GM12891 (cell line): ENCODE measurements at regions not wholly inside any gene's neighbourhood (a gene's known extent, or its start where the extent isn't known, plus 50 kb on each side); places are given as distances from the start of the nearest gene placed in this dataset.

Experiments
- PAX5 ChIP-seq: IDR thresholded peaks from 2 replicates; pipeline ENCODE4 v1.6.1; 2011; ENCODE audit warnings: low read length, moderate library complexity, mild to moderate bottlenecking; ENCODE audit not compliant: insufficient read depth, severe bottlenecking
- POLR2A ChIP-seq: IDR thresholded peaks from 2 replicates; pipeline ENCODE4 v1.6.1; 2011; ENCODE audit warnings: low read depth, low read length, control low read depth
- POLR2AphosphoS5 ChIP-seq: IDR thresholded peaks from 2 replicates; pipeline ENCODE4 v1.6.1; 2011; ENCODE audit warnings: low read depth, low read length, control low read depth
- POU2F2 ChIP-seq: IDR thresholded peaks from 2 replicates; pipeline ENCODE4 v1.6.1; 2011; ENCODE audit warnings: low read depth, mild to moderate bottlenecking, control low read depth, low read length, moderate library complexity
- SPI1 ChIP-seq: IDR thresholded peaks from 2 replicates; pipeline ENCODE4 v1.6.1; 2011; ENCODE audit warnings: low read depth, low read length, control low read depth
- TAF1 ChIP-seq: IDR thresholded peaks from 2 replicates; pipeline ENCODE4 v1.6.1; 2011; ENCODE audit warnings: low read depth, low read length, control low read depth

- TF ChIP-seq PAX5 = no peak
- TF ChIP-seq POLR2A = no peak
- TF ChIP-seq POLR2AphosphoS5 = no peak
- no peak for TF ChIP-seq POU2F2
- no peak for TF ChIP-seq TAF1
- no peak for TF ChIP-seq SPI1
Observed at GRCh38 chr10:78261291-78261690, 227.6 kb downstream of the RPS24 start.
